ENCODE measurements at regions not wholly inside any gene's neighbourhood (a gene's known extent, or its start where the extent isn't known, plus 50 kb on each side); places are given as distances from the start of the nearest gene placed in this dataset.

GRCh38 chr13:106212386-106213010 is 323.0 kb downstream of the EFNB2 start:
- no peak for TF ChIP-seq CTCF (IDR thresholded peaks at IDR 0.05)
- no peak overlapping the region for H3K4me3 ChIP-seq (ENCODE audit: low read depth in 1 of 2, low read length in 1 of 2)
- no peaks in the 10 kb centered on the region for H3K4me1 ChIP-seq (ENCODE audit: control insufficient read depth in 1 of 2, insufficient read depth in 1 of 2, low read depth in 1 of 2, low read length in 1 of 2)
- H3K27me3 ChIP-seq = no peaks in the 10 kb centered on the region
- no peaks in the 10 kb centered on the region for H3K9me3 ChIP-seq
- no peaks in the 10 kb centered on the region for H3K36me3 ChIP-seq
- no peak overlapping the region for H3K27ac ChIP-seq

- Histone ChIP-seq H3K27me3 (no peaks in the 10 kb centered on the region), H3K4me1 (ENCODE audit: control insufficient read depth in 1 of 2, insufficient read depth in 1 of 2, low read depth in 1 of 2, low read length in 1 of 2) (no peaks in the 10 kb centered on the region), H3K27ac (no peak overlapping the region), H3K9me3 (no peaks in the 10 kb centered on the region), H3K4me3 (ENCODE audit: low read depth in 1 of 2, low read length in 1 of 2) (no peak overlapping the region), H3K36me3 (no peaks in the 10 kb centered on the region)
- TF ChIP-seq CTCF (IDR thresholded peaks at IDR 0.05) = no peak
Observed at GRCh38 chr13:106210324-106210723, 325.1 kb downstream of the EFNB2 start.

- H3K27me3 ChIP-seq = no peaks in the 10 kb centered on the region
Observed at GRCh38 chr13:106205871-106206270, 329.6 kb downstream of the EFNB2 start.

GRCh38 chr13:106197496-106197895 is 338.0 kb downstream of the EFNB2 start:
- H3K27ac ChIP-seq = no peak overlapping the region
- no peak for TF ChIP-seq CTCF (IDR thresholded peaks at IDR 0.05)
- H3K4me1 ChIP-seq (ENCODE audit: control insufficient read depth in 1 of 2, insufficient read depth in 1 of 2, low read depth in 1 of 2, low read length in 1 of 2) = no peaks in the 10 kb centered on the region
- no peak overlapping the region for H3K4me3 ChIP-seq (ENCODE audit: low read depth in 1 of 2, low read length in 1 of 2)
- no peaks in the 10 kb centered on the region for H3K9me3 ChIP-seq
- no peaks in the 10 kb centered on the region for H3K36me3 ChIP-seq
- H3K27me3 ChIP-seq = no peaks in the 10 kb centered on the region

More at GRCh38 chr13:106205871-106206270, 329.6 kb downstream of the EFNB2 start:
- no peaks in the 10 kb centered on the region for H3K9me3 ChIP-seq
- H3K36me3 ChIP-seq = no peaks in the 10 kb centered on the region
- H3K27ac ChIP-seq = no peak overlapping the region
- H3K4me3 ChIP-seq (ENCODE audit: low read depth in 1 of 2, low read length in 1 of 2) = no peak overlapping the region
- no peak for TF ChIP-seq CTCF (IDR thresholded peaks at IDR 0.05)
- no peaks in the 10 kb centered on the region for H3K4me1 ChIP-seq (ENCODE audit: control insufficient read depth in 1 of 2, insufficient read depth in 1 of 2, low read depth in 1 of 2, low read length in 1 of 2)

GRCh38 chr13:106187501-106188095 is 347.9 kb downstream of the EFNB2 start:
- no peaks in the 10 kb centered on the region for H3K4me1 ChIP-seq (ENCODE audit: control insufficient read depth in 1 of 2, insufficient read depth in 1 of 2, low read depth in 1 of 2, low read length in 1 of 2)
- TF ChIP-seq CTCF (IDR thresholded peaks at IDR 0.05) = no peak
- H3K4me3 ChIP-seq (ENCODE audit: low read depth in 1 of 2, low read length in 1 of 2) = no peak overlapping the region
- H3K27ac ChIP-seq = no peak overlapping the region
- no peaks in the 10 kb centered on the region for H3K36me3 ChIP-seq
- H3K9me3 ChIP-seq = no peaks in the 10 kb centered on the region
- no peaks in the 10 kb centered on the region for H3K27me3 ChIP-seq

Measured in neutrophil (primary cell).